ENCODE measurements at regions not wholly inside any gene's neighbourhood (a gene's known extent, or its start where the extent isn't known, plus 50 kb on each side); places are given as distances from the start of the nearest gene placed in this dataset.

- DNase-seq (ENCODE audit: low spot score in 2 of 2) (no peak), ATAC-seq (no peak)
- Mint-ChIP-seq H3K27ac (no peak overlapping the region), H3K9me3 (peaks cover 0 to 8% of the 10 kb centered on the region in 2 donors), H3K36me3 (no peaks in the 10 kb centered on the region)
These were observed 367.9 kb downstream of the FAM133A start for GRCh38 chrX:94041881-94042280.

- DNase-seq (ENCODE audit: low spot score in 2 of 2) (no peak), ATAC-seq (no peak)
- Mint-ChIP-seq H3K27ac (no peak overlapping the region), H3K9me3 (peaks cover 0 to 5% of the 10 kb centered on the region in 2 donors), H3K36me3 (no peaks in the 10 kb centered on the region)
These were observed 371.7 kb downstream of the FAM133A start for GRCh38 chrX:94045724-94046123.

- Mint-ChIP-seq H3K27ac (no peak overlapping the region), H3K9me3 (no peaks in the 10 kb centered on the region), H3K36me3 (no peaks in the 10 kb centered on the region)
- ATAC-seq (no peak), DNase-seq (ENCODE audit: low spot score in 2 of 2) (no peak)
These were observed 377.9 kb downstream of the FAM133A start for GRCh38 chrX:94051926-94052325.

GRCh38 chrX:94053575-94053974 is 379.6 kb downstream of the FAM133A start:
- H3K36me3 Mint-ChIP-seq, result no peaks in the 10 kb centered on the region
- DNase-seq (ENCODE audit: low spot score in 2 of 2) (no peak), ATAC-seq (peak in 1 of 2 donors; percentile 28)
- H3K9me3 Mint-ChIP-seq, result no peaks in the 10 kb centered on the region
- H3K27ac Mint-ChIP-seq, result no peak overlapping the region

GRCh38 chrX:94057385-94057784 is 383.4 kb downstream of the FAM133A start:
- DNase-seq (ENCODE audit: low spot score in 2 of 2) (no peak), ATAC-seq (no peak)
- Mint-ChIP-seq H3K9me3 (no peaks in the 10 kb centered on the region), H3K27ac (no peak overlapping the region), H3K36me3 (no peaks in the 10 kb centered on the region)

GRCh38 chrX:94058728-94059382 is 384.8 kb downstream of the FAM133A start:
- peaks cover 0 to 3% of the 10 kb centered on the region in 2 donors for H3K9me3 Mint-ChIP-seq
- DNase-seq (ENCODE audit: low spot score in 2 of 2) (no peak), ATAC-seq (no peak)
- no peak overlapping the region for H3K27ac Mint-ChIP-seq
- H3K36me3 Mint-ChIP-seq, result no peaks in the 10 kb centered on the region

- H3K9me3 Mint-ChIP-seq, result peaks cover 0 to 3% of the 10 kb centered on the region in 2 donors
These were observed 391.1 kb downstream of the FAM133A start for GRCh38 chrX:94065091-94065490.

GRCh38 chrX:94089149-94089548 is 415.1 kb downstream of the FAM133A start:
- H3K27ac Mint-ChIP-seq, result no peak overlapping the region
- ATAC-seq (no peak), DNase-seq (ENCODE audit: low spot score in 2 of 2) (no peak)
- H3K36me3 Mint-ChIP-seq, result no peaks in the 10 kb centered on the region
- H3K9me3 Mint-ChIP-seq, result no peaks in the 10 kb centered on the region

More at GRCh38 chrX:94065091-94065490, 391.1 kb downstream of the FAM133A start:
- DNase-seq (ENCODE audit: low spot score in 2 of 2) (no peak), ATAC-seq (no peak)
- Mint-ChIP-seq H3K27ac (no peak overlapping the region), H3K36me3 (no peaks in the 10 kb centered on the region)

GRCh38 chrX:94097868-94098267 is 423.9 kb downstream of the FAM133A start:
- no peak overlapping the region for H3K27ac Mint-ChIP-seq
- peaks cover 0 to 6% of the 10 kb centered on the region in 2 donors for H3K9me3 Mint-ChIP-seq
- ATAC-seq, result no peak

GRCh38 chrX:94107981-94108380 is 434.0 kb downstream of the FAM133A start:
- no peaks in the 10 kb centered on the region for H3K36me3 Mint-ChIP-seq
- DNase-seq (ENCODE audit: low spot score in 2 of 2) (no peak), ATAC-seq (no peak)
- H3K27ac Mint-ChIP-seq, result no peak overlapping the region
- H3K9me3 Mint-ChIP-seq, result peaks cover 0 to 3% of the 10 kb centered on the region in 2 donors

More at GRCh38 chrX:94097868-94098267, 423.9 kb downstream of the FAM133A start:
- no peak for DNase-seq (ENCODE audit: low spot score in 2 of 2)
- no peaks in the 10 kb centered on the region for H3K36me3 Mint-ChIP-seq

GRCh38 chrX:94114362-94114761 is 440.4 kb downstream of the FAM133A start:
- DNase-seq (ENCODE audit: low spot score in 2 of 2) (no peak), ATAC-seq (no peak)
- no peak overlapping the region for H3K27ac Mint-ChIP-seq
- H3K36me3 Mint-ChIP-seq, result no peaks in the 10 kb centered on the region
- H3K9me3 Mint-ChIP-seq, result no peaks in the 10 kb centered on the region

GRCh38 chrX:94121799-94122198 is 447.8 kb downstream of the FAM133A start:
- no peak overlapping the region for H3K27ac Mint-ChIP-seq
- no peaks in the 10 kb centered on the region for H3K9me3 Mint-ChIP-seq
- DNase-seq (ENCODE audit: low spot score in 2 of 2), result no peak
- H3K36me3 Mint-ChIP-seq, result no peaks in the 10 kb centered on the region
- no peak for ATAC-seq

GRCh38 chrX:94123062-94123461 is 449.1 kb downstream of the FAM133A start:
- no peak overlapping the region for H3K27ac Mint-ChIP-seq

GRCh38 chrX:94162971-94163370 is 489.0 kb downstream of the FAM133A start:
- ATAC-seq, result no peak
- DNase-seq (ENCODE audit: low spot score in 2 of 2), result no peak
- peaks cover 0 to 3% of the 10 kb centered on the region in 2 donors for H3K9me3 Mint-ChIP-seq
- no peaks in the 10 kb centered on the region for H3K36me3 Mint-ChIP-seq
- no peak overlapping the region for H3K27ac Mint-ChIP-seq

More at GRCh38 chrX:94123062-94123461, 449.1 kb downstream of the FAM133A start:
- H3K9me3 Mint-ChIP-seq, result no peaks in the 10 kb centered on the region
- no peaks in the 10 kb centered on the region for H3K36me3 Mint-ChIP-seq
- DNase-seq (ENCODE audit: low spot score in 2 of 2) (no peak), ATAC-seq (no peak)

GRCh38 chrX:94178145-94178788 is 504.3 kb downstream of the FAM133A start:
- DNase-seq (ENCODE audit: low spot score in 2 of 2), result no peak
- peaks cover 0 to 4% of the 10 kb centered on the region in 2 donors for H3K9me3 Mint-ChIP-seq
- ATAC-seq, result no peak
- no peaks in the 10 kb centered on the region for H3K36me3 Mint-ChIP-seq
- no peak overlapping the region for H3K27ac Mint-ChIP-seq

GRCh38 chrX:94204524-94204923 is 530.5 kb downstream of the FAM133A start:
- Mint-ChIP-seq H3K9me3 (no peaks in the 10 kb centered on the region), H3K27ac (no peak overlapping the region), H3K36me3 (no peaks in the 10 kb centered on the region)
- no peak for DNase-seq (ENCODE audit: low spot score in 2 of 2)
- ATAC-seq, result no peak

GRCh38 chrX:94216738-94217137 is 542.7 kb downstream of the FAM133A start:
- no peak for ATAC-seq
- Mint-ChIP-seq H3K27ac (no peak overlapping the region), H3K9me3 (no peaks in the 10 kb centered on the region), H3K36me3 (no peaks in the 10 kb centered on the region)
- DNase-seq (ENCODE audit: low spot score in 2 of 2), result no peak

- Mint-ChIP-seq H3K9me3 (peaks cover under 1 to 3% of the 10 kb centered on the region in 2 donors), H3K27ac (no peak overlapping the region), H3K36me3 (peaks cover 0 to 5% of the 10 kb centered on the region in 2 donors)
- no peak for ATAC-seq
- DNase-seq (ENCODE audit: low spot score in 2 of 2), result no peak
These were observed 578.2 kb downstream of the FAM133A start for GRCh38 chrX:94252211-94252610.

All from activated naive CD4-positive, alpha-beta T cell treated with anti-CD3 and anti-CD28 coated beads, Interleukin-2, amount 50 U/mL, for 72 hours (primary cell).